Upper lobe of right lung (tissue), 1 donor: ENCODE measurements at regions not wholly inside any gene's neighbourhood (a gene's known extent, or its start where the extent isn't known, plus 50 kb on each side); places are given as distances from the start of the nearest gene placed in this dataset.

ENCODE experiments used
- ATAC-seq: fragments of 200-7000 bp; cut with Tn5 transposase; one replicate; pipeline ENCODE4 v1.9.1; 2020; ENCODE audit warnings: mild to moderate bottlenecking, moderate library complexity
- DNase-seq: peaks from one replicate; pipeline ENCODE4 v3.0.0-alpha.2; 2020
- H3K27ac ChIP-seq: fragments of 200-600 bp; one replicate; pipeline ENCODE4 v1.8.0; 2022
- H3K27me3 ChIP-seq: fragments of 200-600 bp; one replicate; pipeline ENCODE4 v1.8.0; 2022; ENCODE audit warnings: mild to moderate bottlenecking
- H3K36me3 ChIP-seq: fragments of 200-600 bp; one replicate; pipeline ENCODE4 v1.8.0; 2022
- H3K4me1 ChIP-seq: fragments of 200-600 bp; one replicate; pipeline ENCODE4 v1.8.0; 2022
- H3K4me3 ChIP-seq: fragments of 200-600 bp; one replicate; pipeline ENCODE4 v1.8.0; 2022; ENCODE audit warnings: mild to moderate bottlenecking
- H3K9me3 ChIP-seq: fragments of 200-600 bp; one replicate; pipeline ENCODE4 v1.8.0; 2022
- CTCF ChIP-seq: fragments of 200-600 bp; IDR thresholded peaks from one replicate; pipeline ENCODE4 v1.8.0; 2022; ENCODE audit warnings: antibody characterized with exemption
- intact Hi-C: fragments of 100-400 bp; cut with DNase I; formaldehyde crosslinking; loops from one replicate; pipeline ENCODE4 v1.11.0; 2022
- donor health status: DM: no; HTN: yes; CAD: no; lungs with severe emphysema.

GRCh38 chr17:79304884-79305283 is 230.3 kb downstream of the ENGASE start:
- Histone ChIP-seq H3K4me3 (no peak overlapping the region), H3K27me3 (peaks cover 10% of the 10 kb centered on the region), H3K27ac (no peak overlapping the region), H3K9me3 (no peaks in the 10 kb centered on the region), H3K4me1 (peaks cover 11% of the 10 kb centered on the region), H3K36me3 (no peaks in the 10 kb centered on the region)
- DNase-seq (no peak), ATAC-seq (no peak)
- no peak for TF ChIP-seq CTCF
- intact Hi-C loops: no loop called here

GRCh38 chr17:79303641-79304205 is 229.1 kb downstream of the ENGASE start:
- Histone ChIP-seq H3K9me3 (no peaks in the 10 kb centered on the region), H3K27ac (no peak overlapping the region), H3K4me1 (peaks cover 11% of the 10 kb centered on the region), H3K36me3 (no peaks in the 10 kb centered on the region), H3K27me3 (peaks cover 10% of the 10 kb centered on the region), H3K4me3 (no peak overlapping the region)
- no peak for TF ChIP-seq CTCF
- DNase-seq (no peak), ATAC-seq (no peak)
- intact Hi-C loops: no loop called here

GRCh38 chr17:79301469-79301868 is 226.8 kb downstream of the ENGASE start:
- Histone ChIP-seq H3K4me3 (no peak overlapping the region), H3K27me3 (peaks cover 23% of the 10 kb centered on the region)

GRCh38 chr17:79299349-79299748 is 224.7 kb downstream of the ENGASE start:
- H3K27me3 ChIP-seq: peaks cover 17% of the 10 kb centered on the region
- no peaks in the 10 kb centered on the region for H3K9me3 ChIP-seq
- no peaks in the 10 kb centered on the region for H3K36me3 ChIP-seq
- H3K4me1 ChIP-seq: no peaks in the 10 kb centered on the region
- H3K4me3 ChIP-seq: no peak overlapping the region
- no peak for TF ChIP-seq CTCF
- intact Hi-C loops: no loop called here
- H3K27ac ChIP-seq: no peak overlapping the region
- DNase-seq: no peak
- no peak for ATAC-seq

More at GRCh38 chr17:79301469-79301868, 226.8 kb downstream of the ENGASE start:
- Histone ChIP-seq H3K4me1 (peaks cover 8% of the 10 kb centered on the region), H3K36me3 (no peaks in the 10 kb centered on the region), H3K9me3 (no peaks in the 10 kb centered on the region), H3K27ac (no peak overlapping the region)
- intact Hi-C loops: no loop called here
- DNase-seq (no peak), ATAC-seq (no peak)
- TF ChIP-seq CTCF: no peak

GRCh38 chr17:79298799-79299198 is 224.2 kb downstream of the ENGASE start:
- no peaks in the 10 kb centered on the region for H3K36me3 ChIP-seq
- no peak for TF ChIP-seq CTCF
- intact Hi-C loops: no loop called here
- peaks cover 17% of the 10 kb centered on the region for H3K27me3 ChIP-seq
- H3K4me1 ChIP-seq: no peaks in the 10 kb centered on the region
- ATAC-seq (no peak), DNase-seq (no peak)
- no peaks in the 10 kb centered on the region for H3K9me3 ChIP-seq
- H3K4me3 ChIP-seq: no peak overlapping the region
- no peak overlapping the region for H3K27ac ChIP-seq

GRCh38 chr17:79296243-79296642 is 221.6 kb downstream of the ENGASE start:
- no peak overlapping the region for H3K4me3 ChIP-seq
- no peaks in the 10 kb centered on the region for H3K4me1 ChIP-seq
- DNase-seq (no peak), ATAC-seq (no peak)
- no peaks in the 10 kb centered on the region for H3K36me3 ChIP-seq
- intact Hi-C loops: no loop called here
- TF ChIP-seq CTCF: no peak
- H3K9me3 ChIP-seq: no peaks in the 10 kb centered on the region
- no peak overlapping the region for H3K27ac ChIP-seq
- H3K27me3 ChIP-seq: peaks cover 13% of the 10 kb centered on the region
